ENCODE measurements at regions not wholly inside any gene's neighbourhood (a gene's known extent, or its start where the extent isn't known, plus 50 kb on each side); places are given as distances from the start of the nearest gene placed in this dataset.

DNA sequence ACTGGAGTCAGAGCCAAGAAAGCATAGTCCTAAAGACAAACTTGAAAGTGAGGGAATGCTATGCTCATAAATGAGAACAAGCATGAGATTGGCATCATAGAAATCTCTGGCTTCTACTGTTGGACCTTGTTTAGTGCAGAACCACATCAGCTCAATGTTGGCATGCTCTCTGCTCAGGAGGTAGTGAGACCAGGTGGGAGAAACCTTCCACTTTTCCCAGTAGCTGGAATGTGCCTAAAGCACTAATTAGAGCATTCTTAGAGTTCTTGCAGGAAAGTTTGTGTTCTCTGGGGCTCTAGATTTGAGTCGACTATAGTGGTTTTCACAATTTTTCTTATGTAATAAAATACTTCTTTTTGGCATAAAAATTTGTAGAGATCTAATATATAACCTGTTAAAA is 159.7 kb upstream of the PRICKLE1 start:
- Histone ChIP-seq H3K4me3 (no peak overlapping the region), H3K4me1 (peaks cover 8% of the 10 kb centered on the region), H3K36me3 (ENCODE audit: insufficient read depth in 1 of 2, low read depth in 1 of 2) (no peaks in the 10 kb centered on the region), H3K27ac (no peak overlapping the region), H3K27me3 (ENCODE audit: insufficient read depth in 3 of 3, low read length in 2 of 3) (no peaks in the 10 kb centered on the region), H3K9me3 (peaks cover 8% of the 10 kb centered on the region)
- WGBS, 3 donors: 79 to 94% (median 88%) methylated on average over 1 of the region's 1 CpG
- DNase-seq: no peak
- no peak for ATAC-seq
- intact Hi-C loops (cut with DNase I): loop anchor here in 1 of 2 donors (10.0 kb wide), 1 partner anchor 164 kb away; the partner anchor contains the start of gene PRICKLE1
- TF ChIP-seq, protein P1, sequence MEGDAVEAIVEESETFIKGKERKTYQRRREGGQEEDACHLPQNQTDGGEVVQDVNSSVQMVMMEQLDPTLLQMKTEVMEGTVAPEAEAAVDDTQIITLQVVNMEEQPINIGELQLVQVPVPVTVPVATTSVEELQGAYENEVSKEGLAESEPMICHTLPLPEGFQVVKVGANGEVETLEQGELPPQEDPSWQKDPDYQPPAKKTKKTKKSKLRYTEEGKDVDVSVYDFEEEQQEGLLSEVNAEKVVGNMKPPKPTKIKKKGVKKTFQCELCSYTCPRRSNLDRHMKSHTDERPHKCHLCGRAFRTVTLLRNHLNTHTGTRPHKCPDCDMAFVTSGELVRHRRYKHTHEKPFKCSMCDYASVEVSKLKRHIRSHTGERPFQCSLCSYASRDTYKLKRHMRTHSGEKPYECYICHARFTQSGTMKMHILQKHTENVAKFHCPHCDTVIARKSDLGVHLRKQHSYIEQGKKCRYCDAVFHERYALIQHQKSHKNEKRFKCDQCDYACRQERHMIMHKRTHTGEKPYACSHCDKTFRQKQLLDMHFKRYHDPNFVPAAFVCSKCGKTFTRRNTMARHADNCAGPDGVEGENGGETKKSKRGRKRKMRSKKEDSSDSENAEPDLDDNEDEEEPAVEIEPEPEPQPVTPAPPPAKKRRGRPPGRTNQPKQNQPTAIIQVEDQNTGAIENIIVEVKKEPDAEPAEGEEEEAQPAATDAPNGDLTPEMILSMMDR (IDR thresholded peaks at IDR 0.05): no peak

DNA sequence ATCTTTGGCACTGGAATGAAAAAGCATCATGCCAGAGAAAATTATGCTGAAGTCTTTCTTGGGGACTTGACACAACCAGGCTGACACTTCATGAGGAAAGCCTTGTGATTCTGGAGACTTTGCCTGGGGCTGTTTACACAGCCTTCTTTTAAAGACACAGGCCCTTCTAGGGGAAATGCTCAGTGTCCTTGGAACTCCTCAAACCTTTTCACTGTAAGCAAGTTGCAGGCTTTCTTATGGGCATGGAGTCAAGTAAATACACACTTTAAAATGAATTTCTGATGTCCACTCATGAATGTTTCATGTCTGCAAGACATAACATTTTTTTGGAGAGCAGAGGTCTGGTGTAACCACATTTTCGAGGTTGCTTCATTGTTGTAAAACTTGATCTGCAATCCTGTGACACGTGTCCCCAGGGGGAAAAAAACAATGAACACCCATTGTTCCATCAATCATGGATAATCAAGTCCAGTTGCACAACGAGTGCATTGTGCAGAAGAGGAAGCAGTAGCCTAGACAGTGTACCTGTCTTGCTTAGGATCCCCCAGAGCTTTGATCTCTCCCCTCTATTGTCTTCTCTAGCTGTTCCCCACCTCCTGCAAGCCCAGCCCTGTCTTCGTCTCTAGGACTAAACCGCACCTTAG is 155.1 kb upstream of the PRICKLE1 start:
- H3K9me3 ChIP-seq: peaks cover 8% of the 10 kb centered on the region
- intact Hi-C loops (cut with DNase I): loop anchor here in 1 of 2 donors (10.0 kb wide), 1 partner anchor 160 kb away; the partner anchor contains the start of gene PRICKLE1
- peaks cover 38% of the 10 kb centered on the region for H3K4me1 ChIP-seq
- H3K27me3 ChIP-seq (ENCODE audit: insufficient read depth in 3 of 3, low read length in 2 of 3): no peaks in the 10 kb centered on the region
- H3K27ac ChIP-seq: peak overlapping the region; percentile 74
- DNase-seq (no peak), ATAC-seq (peak in 3 of 4 donors; percentile 71 to 77 (median 74))
- no peaks in the 10 kb centered on the region for H3K36me3 ChIP-seq (ENCODE audit: insufficient read depth in 1 of 2, low read depth in 1 of 2)
- WGBS, 3 donors: 41 to 56% (median 52%) methylated on average over 5 of the region's 5 CpGs
- TF ChIP-seq, protein P1 (IDR thresholded peaks at IDR 0.05): no peak
- no peak overlapping the region for H3K4me3 ChIP-seq

DNA sequence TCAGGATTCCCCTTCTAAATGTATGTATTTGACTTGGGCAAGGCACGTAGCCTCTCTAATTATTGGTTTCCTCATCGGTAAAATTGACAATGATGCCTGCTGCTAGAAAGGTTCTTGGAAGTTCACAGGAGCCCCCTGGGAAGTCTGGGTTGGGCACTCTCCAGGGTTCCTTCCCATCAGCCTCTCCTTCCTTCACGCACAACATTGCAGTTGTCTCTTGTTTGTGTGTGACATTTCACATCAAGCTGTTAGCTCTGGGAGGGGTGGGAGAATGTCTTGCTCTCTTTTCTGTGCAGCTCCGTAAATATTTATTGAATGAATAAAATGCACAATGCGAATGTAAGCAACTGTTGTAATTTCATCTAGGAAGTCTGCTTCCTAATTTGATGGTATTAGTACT is 153.2 kb upstream of the PRICKLE1 start:
- peaks cover 42% of the 10 kb centered on the region for H3K4me1 ChIP-seq
- no peak overlapping the region for H3K4me3 ChIP-seq
- ATAC-seq (peak in 3 of 4 donors; percentile 30 to 45 (median 32)), DNase-seq (no peak)
- H3K9me3 ChIP-seq: peaks cover 8% of the 10 kb centered on the region
- H3K27ac ChIP-seq: peak overlapping the region; percentile 74
- H3K27me3 ChIP-seq (ENCODE audit: insufficient read depth in 3 of 3, low read length in 2 of 3): no peaks in the 10 kb centered on the region
- TF ChIP-seq, protein P1 (IDR thresholded peaks at IDR 0.05): no peak
- intact Hi-C loops (cut with DNase I): loop anchor here in 1 of 2 donors (10.0 kb wide), 1 partner anchor 158 kb away; the partner anchor contains the start of gene PRICKLE1
- H3K36me3 ChIP-seq (ENCODE audit: insufficient read depth in 1 of 2, low read depth in 1 of 2): no peaks in the 10 kb centered on the region
- WGBS, 3 donors: 11 to 29% (median 18%) methylated on average over 5 of the region's 5 CpGs

DNA sequence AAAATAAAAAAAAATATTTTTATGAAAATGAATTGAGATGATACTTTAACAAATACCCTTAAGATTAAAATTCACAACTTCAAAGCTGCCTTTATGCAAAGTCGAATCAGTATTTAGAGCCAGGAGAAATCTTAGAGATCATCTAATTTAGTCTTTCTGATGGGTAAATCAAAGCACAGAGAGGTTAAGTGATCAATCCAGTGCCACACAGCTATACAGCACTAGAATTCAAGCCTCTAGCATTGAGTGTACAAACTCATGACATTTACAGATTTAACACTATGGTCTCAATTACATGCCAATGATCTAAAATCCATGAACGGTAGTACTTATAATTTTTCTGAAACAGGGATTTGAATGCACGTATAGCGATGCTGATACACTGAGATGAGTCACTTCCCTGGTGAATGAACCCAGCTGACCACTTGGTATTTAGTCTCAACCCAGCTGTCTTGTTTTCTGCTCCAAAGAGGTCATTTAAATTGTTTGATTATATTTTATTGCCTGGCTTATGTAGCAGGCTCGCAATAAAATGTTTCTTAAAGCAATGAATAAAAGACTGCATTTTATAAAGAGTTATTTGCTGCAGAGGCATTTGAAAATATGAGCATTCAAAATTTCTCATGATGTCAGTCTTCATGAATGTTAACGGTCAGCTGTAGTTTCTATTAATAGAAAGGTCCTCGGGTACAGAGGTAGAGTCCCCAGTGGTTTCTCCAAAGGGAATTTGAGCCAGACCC is 152.4 kb upstream of the PRICKLE1 start:
- Histone ChIP-seq H3K9me3 (peaks cover 8% of the 10 kb centered on the region), H3K4me1 (peaks cover 47% of the 10 kb centered on the region), H3K4me3 (no peak overlapping the region), H3K36me3 (ENCODE audit: insufficient read depth in 1 of 2, low read depth in 1 of 2) (no peaks in the 10 kb centered on the region), H3K27me3 (ENCODE audit: insufficient read depth in 3 of 3, low read length in 2 of 3) (no peaks in the 10 kb centered on the region), H3K27ac (peak overlapping the region; percentile 74)
- WGBS, 3 donors: 20 to 25% (median 22%) methylated on average over 7 of the region's 7 CpGs
- TF ChIP-seq, protein P1 (IDR thresholded peaks at IDR 0.05): no peak
- DNase-seq: no peak
- peak; percentile 73 to 86 (median 80) for ATAC-seq
- intact Hi-C loops (cut with DNase I): loop anchor here in 1 of 2 donors (10.0 kb wide), 1 partner anchor 157 kb away; the partner anchor contains the start of gene PRICKLE1
